Tibial artery (tissue), 4 donors: ENCODE measurements at regions not wholly inside any gene's neighbourhood (a gene's known extent, or its start where the extent isn't known, plus 50 kb on each side); places are given as distances from the start of the nearest gene placed in this dataset.

Experiments used
- DNase-seq, 2 donors: peaks; one replicate each; pipeline ENCODE4 v3.0.0-alpha.2; 2019
- H3K27ac ChIP-seq, 2 donors: fragments of 200-600 bp; sonication (generic) in 1 of 2; 1 replicate in 1 of 2; 2 replicates in 1 of 2; pipeline ENCODE4 v1.5.1; 2018 to 2019; ENCODE audit warnings: mild to moderate bottlenecking in 1 of 2
- H3K27me3 ChIP-seq, 2 donors: fragments of 200-600 bp; sonication (generic) in 1 of 2; one replicate each; pipeline versions ENCODE4 v1.5.1 to v1.6.0; 2016 to 2019
- H3K36me3 ChIP-seq, 3 donors: fragments of 200-600 bp; sonication (generic) in 2 of 3; one replicate each; pipeline ENCODE4 v1.5.1; 2016 to 2019; ENCODE audit warnings: mild to moderate bottlenecking in 2 of 3
- H3K4me1 ChIP-seq, 4 donors: fragments of 200-600 bp; sonication (generic) in 2 of 4; 1 replicate in 3 of 4; 2 replicates in 1 of 4; pipeline ENCODE4 v1.5.1; 2016 to 2019
- H3K4me3 ChIP-seq, 2 donors: fragments of 200-600 bp; sonication (generic) in 1 of 2; 1 replicate in 1 of 2; 2 replicates in 1 of 2; pipeline ENCODE4 v1.5.1; 2018 to 2019; ENCODE audit warnings: mild to moderate bottlenecking in 2 of 2
- H3K9me3 ChIP-seq, 3 donors: fragments of 200-600 bp; sonication (generic) in 1 of 3; one replicate each; pipeline ENCODE4 v1.5.1; 2016 to 2019
- intact Hi-C: fragments of 100-400 bp; cut with DNase I; formaldehyde crosslinking; loops from one replicate; pipeline ENCODE4 v1.15.0; 2023; ENCODE audit warnings: low total_unique reads
- TF ChIP-seq, protein P1 (sequence below), 2 experiments: fragments of 200-600 bp in 1 of 2; fragments of 450-650 bp in 1 of 2; IDR thresholded peaks; one replicate each; pipeline ENCODE4 v1.5.1; 2017 to 2019; ENCODE audit warnings: antibody characterized with exemption in 2 of 2, mild to moderate bottlenecking in 1 of 2, moderate library complexity in 1 of 2

DNA sequence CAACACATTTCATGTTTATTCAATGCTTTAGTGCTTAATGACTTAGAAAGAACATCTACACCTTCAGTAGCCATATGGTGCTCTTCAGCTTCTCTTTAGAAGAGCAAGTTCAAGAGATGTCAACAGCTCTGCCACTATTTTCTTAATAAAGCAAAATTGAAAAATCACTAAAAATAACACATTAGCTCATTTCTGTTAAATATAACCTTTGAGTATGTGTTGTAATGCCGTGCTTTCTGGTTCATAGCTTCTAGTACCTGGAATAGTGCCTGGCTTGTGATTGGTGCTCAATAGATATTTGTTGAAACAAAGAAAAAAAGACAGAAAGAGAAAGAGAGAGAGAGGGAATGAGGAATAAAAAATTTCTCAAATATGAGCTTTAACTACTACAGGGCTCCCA is 349.8 kb upstream of the SPRED2 start:
- H3K4me3 ChIP-seq = no peak overlapping the region
- intact Hi-C loops = no loop called here
- TF ChIP-seq, protein P1, sequence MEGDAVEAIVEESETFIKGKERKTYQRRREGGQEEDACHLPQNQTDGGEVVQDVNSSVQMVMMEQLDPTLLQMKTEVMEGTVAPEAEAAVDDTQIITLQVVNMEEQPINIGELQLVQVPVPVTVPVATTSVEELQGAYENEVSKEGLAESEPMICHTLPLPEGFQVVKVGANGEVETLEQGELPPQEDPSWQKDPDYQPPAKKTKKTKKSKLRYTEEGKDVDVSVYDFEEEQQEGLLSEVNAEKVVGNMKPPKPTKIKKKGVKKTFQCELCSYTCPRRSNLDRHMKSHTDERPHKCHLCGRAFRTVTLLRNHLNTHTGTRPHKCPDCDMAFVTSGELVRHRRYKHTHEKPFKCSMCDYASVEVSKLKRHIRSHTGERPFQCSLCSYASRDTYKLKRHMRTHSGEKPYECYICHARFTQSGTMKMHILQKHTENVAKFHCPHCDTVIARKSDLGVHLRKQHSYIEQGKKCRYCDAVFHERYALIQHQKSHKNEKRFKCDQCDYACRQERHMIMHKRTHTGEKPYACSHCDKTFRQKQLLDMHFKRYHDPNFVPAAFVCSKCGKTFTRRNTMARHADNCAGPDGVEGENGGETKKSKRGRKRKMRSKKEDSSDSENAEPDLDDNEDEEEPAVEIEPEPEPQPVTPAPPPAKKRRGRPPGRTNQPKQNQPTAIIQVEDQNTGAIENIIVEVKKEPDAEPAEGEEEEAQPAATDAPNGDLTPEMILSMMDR (IDR thresholded peaks at IDR 0.05) = no peak
- no peak overlapping the region for H3K27ac ChIP-seq
- no peaks in the 10 kb centered on the region for H3K36me3 ChIP-seq
- H3K27me3 ChIP-seq = no peaks in the 10 kb centered on the region
- H3K9me3 ChIP-seq = no peaks in the 10 kb centered on the region
- H3K4me1 ChIP-seq = no peaks in the 10 kb centered on the region
- no peak for DNase-seq

DNA sequence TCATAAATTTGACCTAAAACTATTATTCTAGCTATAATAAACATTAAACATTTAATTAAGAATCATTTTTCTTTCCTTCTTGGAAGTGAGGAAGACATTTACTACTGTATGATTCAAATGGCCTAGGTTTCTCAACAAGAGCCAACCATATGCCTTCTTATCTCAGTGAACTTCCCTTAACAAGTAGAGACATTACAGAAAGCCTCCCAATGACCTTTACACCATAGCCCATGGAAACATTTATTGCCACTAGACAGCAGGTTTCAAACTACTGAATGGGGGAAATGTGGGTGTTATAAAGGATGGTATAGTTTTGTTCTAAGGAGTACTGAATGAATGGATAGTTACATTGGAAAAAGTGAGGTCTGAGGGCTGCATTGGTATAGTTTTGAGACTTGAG is 349.4 kb upstream of the SPRED2 start:
- TF ChIP-seq, protein P1 (IDR thresholded peaks at IDR 0.05) = no peak
- DNase-seq = no peak
- no peak overlapping the region for H3K4me3 ChIP-seq
- no peaks in the 10 kb centered on the region for H3K27me3 ChIP-seq
- intact Hi-C loops = no loop called here
- H3K36me3 ChIP-seq = no peaks in the 10 kb centered on the region
- no peak overlapping the region for H3K27ac ChIP-seq
- no peaks in the 10 kb centered on the region for H3K9me3 ChIP-seq
- no peaks in the 10 kb centered on the region for H3K4me1 ChIP-seq

- Histone ChIP-seq H3K27me3 (no peaks in the 10 kb centered on the region), H3K36me3 (no peaks in the 10 kb centered on the region), H3K4me1 (no peaks in the 10 kb centered on the region), H3K27ac (no peak overlapping the region), H3K4me3 (no peak overlapping the region), H3K9me3 (no peaks in the 10 kb centered on the region)
- DNase-seq = no peak
- intact Hi-C loops = no loop called here
- TF ChIP-seq, protein P1 (IDR thresholded peaks at IDR 0.05) = no peak
Observed at GRCh38 chr2:65779021-65779420, 346.6 kb upstream of the SPRED2 start.

DNA sequence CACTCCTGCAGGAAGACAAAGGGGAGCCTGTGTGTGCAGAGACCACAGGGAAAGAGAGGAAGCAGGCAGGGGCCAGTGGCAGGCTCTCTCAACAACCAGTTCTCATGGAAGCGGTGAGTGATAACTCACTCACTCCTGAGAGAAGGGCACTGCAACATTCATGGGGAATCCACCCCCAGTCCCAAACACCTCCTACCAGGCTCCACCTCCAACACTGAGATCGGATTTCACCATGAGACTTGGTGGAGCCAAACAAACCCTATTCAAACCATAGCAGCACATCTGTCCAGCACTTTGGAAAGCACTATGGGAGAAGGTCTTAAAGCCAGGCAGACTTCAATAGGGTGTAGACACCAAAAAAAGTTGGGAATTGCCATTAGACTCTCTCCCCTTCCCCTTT is 345.7 kb upstream of the SPRED2 start:
- H3K4me1 ChIP-seq = no peaks in the 10 kb centered on the region
- TF ChIP-seq, protein P1 (IDR thresholded peaks at IDR 0.05) = no peak
- no peak for DNase-seq
- H3K9me3 ChIP-seq = no peaks in the 10 kb centered on the region
- H3K4me3 ChIP-seq = no peak overlapping the region
- no peaks in the 10 kb centered on the region for H3K27me3 ChIP-seq
- no peak overlapping the region for H3K27ac ChIP-seq
- intact Hi-C loops = no loop called here
- no peaks in the 10 kb centered on the region for H3K36me3 ChIP-seq

- DNase-seq = no peak
- Histone ChIP-seq H3K36me3 (no peaks in the 10 kb centered on the region), H3K4me1 (no peaks in the 10 kb centered on the region), H3K27ac (no peak overlapping the region), H3K9me3 (no peaks in the 10 kb centered on the region), H3K27me3 (peaks cover 0 to 2% of the 10 kb centered on the region in 2 donors), H3K4me3 (no peak overlapping the region)
- TF ChIP-seq, protein P1 (IDR thresholded peaks at IDR 0.05) = no peak
- intact Hi-C loops = no loop called here
Observed at GRCh38 chr2:65775839-65776238, 343.4 kb upstream of the SPRED2 start.

- no peaks in the 10 kb centered on the region for H3K9me3 ChIP-seq
- H3K27ac ChIP-seq = no peak overlapping the region
- intact Hi-C loops = no loop called here
- H3K27me3 ChIP-seq = peaks cover 0 to 2% of the 10 kb centered on the region in 2 donors
- no peak overlapping the region for H3K4me3 ChIP-seq
- TF ChIP-seq, protein P1 (IDR thresholded peaks at IDR 0.05) = no peak
- no peak for DNase-seq
- H3K36me3 ChIP-seq = no peaks in the 10 kb centered on the region
- H3K4me1 ChIP-seq = no peaks in the 10 kb centered on the region
Observed at GRCh38 chr2:65767946-65768345, 335.5 kb upstream of the SPRED2 start.
